HepG2 (cell line): ENCODE measurements at regions not wholly inside any gene's neighbourhood (a gene's known extent, or its start where the extent isn't known, plus 50 kb on each side); places are given as distances from the start of the nearest gene placed in this dataset.

Experiments
- CTCF ChIP-seq: sonication (generic); formaldehyde crosslinking; IDR thresholded peaks from 2 replicates; pipeline ENCODE4 v1.5.0; 2020; ENCODE audit warnings: mild to moderate bottlenecking, missing genetic modification reagents, moderate library complexity
- EZH2 ChIP-seq: conservative IDR thresholded peaks from 2 replicates; pipeline ENCODE4 v1.6.1; 2012; ENCODE audit warnings: mild to moderate bottlenecking, low read depth, low read length, moderate library complexity
- FOXK2 ChIP-seq: fragments of 450-650 bp; IDR thresholded peaks from 2 replicates; pipeline ENCODE4 v1.6.1; 2016
- FOXM1 ChIP-seq: sonication (generic); formaldehyde crosslinking; IDR thresholded peaks from 2 replicates; pipeline ENCODE4 v1.5.0; 2020; ENCODE audit warnings: missing genetic modification reagents
- GTF2F1 ChIP-seq: fragments of 150-350 bp; IDR thresholded peaks from 2 replicates; pipeline ENCODE4 v1.6.1; 2014; ENCODE audit warnings: low read length
- HMGXB4 ChIP-seq, 2 experiments: sonication (generic) in 1 of 2; formaldehyde crosslinking in 1 of 2; IDR thresholded peaks; 2 replicates each; pipeline versions ENCODE4 v1.4.0 to v1.6.1; 2018 to 2020; ENCODE audit warnings: missing genetic modification reagents in 2 of 2, borderline replicate concordance in 1 of 2, low read depth in 1 of 2, mild to moderate bottlenecking in 1 of 2, missing biosample characterization in 1 of 2
- PAX8 ChIP-seq: sonication (generic); formaldehyde crosslinking; IDR thresholded peaks from 2 replicates; pipeline ENCODE4 v1.8.0; 2022; ENCODE audit warnings: mild to moderate bottlenecking, missing genetic modification reagents, borderline replicate concordance
- ZKSCAN5 ChIP-seq: sonication (generic); formaldehyde crosslinking; IDR thresholded peaks from 2 replicates; pipeline ENCODE4 v1.5.1; 2020; ENCODE audit warnings: mild to moderate bottlenecking, missing genetic modification reagents

- TF ChIP-seq FOXK2 (no peak), PAX8 (no peak), GTF2F1 (no peak), HMGXB4 (CRISPR knock-in tag; IDR thresholded peaks at IDR 0.05; ENCODE audit: borderline replicate concordance in 1 of 2, low read depth in 1 of 2) (no peak), EZH2 (no peak), CTCF (CRISPR knock-in tag) (no peak), FOXM1 (CRISPR knock-in tag) (no peak), ZKSCAN5 (CRISPR knock-in tag) (no peak)
Observed at GRCh38 chrX:39910651-39911050, 187.1 kb downstream of the BCOR start.
